ENCODE measurements at regions not wholly inside any gene's neighbourhood (a gene's known extent, or its start where the extent isn't known, plus 50 kb on each side); places are given as distances from the start of the nearest gene placed in this dataset.

- Histone ChIP-seq H3K4me3 (ENCODE audit: low read length) (no peak overlapping the region), H3K9me3 (ENCODE audit: control insufficient read depth, insufficient read depth, low read length) (no peaks in the 10 kb centered on the region), H3K36me3 (ENCODE audit: control insufficient read depth, insufficient read depth, low read length) (no peaks in the 10 kb centered on the region), H3K27me3 (ENCODE audit: control insufficient read depth, insufficient read depth, low read length) (no peaks in the 10 kb centered on the region), H3K4me1 (ENCODE audit: control insufficient read depth, insufficient read depth, low read length) (no peaks in the 10 kb centered on the region), H3K27ac (ENCODE audit: low read length) (no peak overlapping the region)
- H3K4me3 Mint-ChIP-seq, result no peak overlapping the region
- H3K9me3 Mint-ChIP-seq, result peaks cover 2 to 3% of the 10 kb centered on the region in 2 donors
- no peak for TF ChIP-seq CTCF (IDR thresholded peaks at IDR 0.05)
- no peaks in the 10 kb centered on the region for H3K27me3 Mint-ChIP-seq (ENCODE audit: low read depth in 2 of 2)
- H3K27ac Mint-ChIP-seq, result no peak overlapping the region
- H3K36me3 Mint-ChIP-seq, result no peaks in the 10 kb centered on the region
- no peak for ATAC-seq
- WGBS (ENCODE audit: insufficient coverage), result no CpG with 5 or more reads among the region's 1 CpG
- H3K4me1 Mint-ChIP-seq, result no peaks in the 10 kb centered on the region
- no peak for DNase-seq
- intact Hi-C loops (cut with micrococcal nuclease), result no loop called here
These were observed 69.7 kb upstream of the DCBLD2 start for GRCh38 chr3:98971169-98971681.

GRCh38 chr3:98969295-98969694 lies 67.8 kb upstream of the DCBLD2 start:
- Histone ChIP-seq H3K4me3 (ENCODE audit: low read length) (no peak overlapping the region), H3K27me3 (ENCODE audit: control insufficient read depth, insufficient read depth, low read length) (no peaks in the 10 kb centered on the region), H3K9me3 (ENCODE audit: control insufficient read depth, insufficient read depth, low read length) (no peaks in the 10 kb centered on the region), H3K36me3 (ENCODE audit: control insufficient read depth, insufficient read depth, low read length) (no peaks in the 10 kb centered on the region), H3K4me1 (ENCODE audit: control insufficient read depth, insufficient read depth, low read length) (no peaks in the 10 kb centered on the region), H3K27ac (ENCODE audit: low read length) (no peak overlapping the region)
- intact Hi-C loops (cut with micrococcal nuclease), result no loop called here
- Mint-ChIP-seq H3K4me1 (no peaks in the 10 kb centered on the region), H3K4me3 (no peak overlapping the region), H3K9me3 (peaks cover 2 to 3% of the 10 kb centered on the region in 2 donors), H3K27me3 (ENCODE audit: low read depth in 2 of 2) (no peaks in the 10 kb centered on the region), H3K36me3 (no peaks in the 10 kb centered on the region), H3K27ac (no peak overlapping the region)
- TF ChIP-seq CTCF (IDR thresholded peaks at IDR 0.05), result no peak
- ATAC-seq, result no peak
- DNase-seq, result no peak

- intact Hi-C loops (cut with micrococcal nuclease), result no loop called here
- Histone ChIP-seq H3K4me3 (ENCODE audit: low read length) (no peak overlapping the region), H3K27me3 (ENCODE audit: control insufficient read depth, insufficient read depth, low read length) (no peaks in the 10 kb centered on the region), H3K9me3 (ENCODE audit: control insufficient read depth, insufficient read depth, low read length) (no peaks in the 10 kb centered on the region), H3K36me3 (ENCODE audit: control insufficient read depth, insufficient read depth, low read length) (no peaks in the 10 kb centered on the region), H3K27ac (ENCODE audit: low read length) (no peak overlapping the region), H3K4me1 (ENCODE audit: control insufficient read depth, insufficient read depth, low read length) (no peaks in the 10 kb centered on the region)
- ATAC-seq, result no peak
- DNase-seq, result no peak
- H3K4me3 Mint-ChIP-seq, result no peak overlapping the region
- no peaks in the 10 kb centered on the region for H3K4me1 Mint-ChIP-seq
- no peaks in the 10 kb centered on the region for H3K36me3 Mint-ChIP-seq
- H3K27ac Mint-ChIP-seq, result no peak overlapping the region
- H3K9me3 Mint-ChIP-seq, result peaks cover 2 to 3% of the 10 kb centered on the region in 2 donors
- WGBS (ENCODE audit: insufficient coverage), result 74% methylated on average over 4 of the region's 4 CpGs
- TF ChIP-seq CTCF (IDR thresholded peaks at IDR 0.05), result no peak
- H3K27me3 Mint-ChIP-seq (ENCODE audit: low read depth in 2 of 2), result no peaks in the 10 kb centered on the region
These were observed 67.3 kb upstream of the DCBLD2 start for GRCh38 chr3:98968824-98969223.

GRCh38 chr3:98968347-98968746 lies 66.9 kb upstream of the DCBLD2 start:
- H3K27ac Mint-ChIP-seq, result no peak overlapping the region
- no peaks in the 10 kb centered on the region for H3K27me3 ChIP-seq (ENCODE audit: control insufficient read depth, insufficient read depth, low read length)

More at GRCh38 chr3:98968347-98968746, 66.9 kb upstream of the DCBLD2 start:
- Histone ChIP-seq H3K9me3 (ENCODE audit: control insufficient read depth, insufficient read depth, low read length) (no peaks in the 10 kb centered on the region), H3K4me1 (ENCODE audit: control insufficient read depth, insufficient read depth, low read length) (no peaks in the 10 kb centered on the region), H3K4me3 (ENCODE audit: low read length) (no peak overlapping the region), H3K27ac (ENCODE audit: low read length) (no peak overlapping the region), H3K36me3 (ENCODE audit: control insufficient read depth, insufficient read depth, low read length) (no peaks in the 10 kb centered on the region)
- H3K27me3 Mint-ChIP-seq (ENCODE audit: low read depth in 2 of 2), result no peaks in the 10 kb centered on the region
- intact Hi-C loops (cut with micrococcal nuclease), result no loop called here
- TF ChIP-seq CTCF (IDR thresholded peaks at IDR 0.05), result no peak
- no peak overlapping the region for H3K4me3 Mint-ChIP-seq
- ATAC-seq (no peak), DNase-seq (no peak)
- H3K9me3 Mint-ChIP-seq, result peaks cover 2 to 3% of the 10 kb centered on the region in 2 donors
- no peaks in the 10 kb centered on the region for H3K4me1 Mint-ChIP-seq
- H3K36me3 Mint-ChIP-seq, result no peaks in the 10 kb centered on the region

All from natural killer cell (primary cell).